GM12892 (cell line): ENCODE measurements at regions not wholly inside any gene's neighbourhood (a gene's known extent, or its start where the extent isn't known, plus 50 kb on each side); places are given as distances from the start of the nearest gene placed in this dataset.

ENCODE experiments used
- POLR2A ChIP-seq: IDR thresholded peaks from 2 replicates; pipeline ENCODE4 v1.6.1; 2011; ENCODE audit warnings: low read depth, low read length, control low read depth
- POLR2AphosphoS5 ChIP-seq: IDR thresholded peaks from 2 replicates; pipeline ENCODE4 v1.6.1; 2011; ENCODE audit warnings: low read depth, low read length, control low read depth

- TF ChIP-seq POLR2A (no peak), POLR2AphosphoS5 (no peak)
Measured at GRCh38 chr4:175190654-175191053, 272.5 kb downstream of the ADAM29 start.
